GM12874 (cell line): ENCODE measurements at regions not wholly inside any gene's neighbourhood (a gene's known extent, or its start where the extent isn't known, plus 50 kb on each side); places are given as distances from the start of the nearest gene placed in this dataset.

Source experiments
- TF ChIP-seq, protein P1 (sequence below): IDR thresholded peaks from 2 replicates; pipeline ENCODE4 v1.5.1; 2011; ENCODE audit warnings: low read depth, mild to moderate bottlenecking, control low read depth, low read length, moderate library complexity; ENCODE audit not compliant: insufficient read depth

GRCh38 chr6:90687775-90688380, 101.0 kb upstream of the MAP3K7 start:
- TF ChIP-seq, protein P1, sequence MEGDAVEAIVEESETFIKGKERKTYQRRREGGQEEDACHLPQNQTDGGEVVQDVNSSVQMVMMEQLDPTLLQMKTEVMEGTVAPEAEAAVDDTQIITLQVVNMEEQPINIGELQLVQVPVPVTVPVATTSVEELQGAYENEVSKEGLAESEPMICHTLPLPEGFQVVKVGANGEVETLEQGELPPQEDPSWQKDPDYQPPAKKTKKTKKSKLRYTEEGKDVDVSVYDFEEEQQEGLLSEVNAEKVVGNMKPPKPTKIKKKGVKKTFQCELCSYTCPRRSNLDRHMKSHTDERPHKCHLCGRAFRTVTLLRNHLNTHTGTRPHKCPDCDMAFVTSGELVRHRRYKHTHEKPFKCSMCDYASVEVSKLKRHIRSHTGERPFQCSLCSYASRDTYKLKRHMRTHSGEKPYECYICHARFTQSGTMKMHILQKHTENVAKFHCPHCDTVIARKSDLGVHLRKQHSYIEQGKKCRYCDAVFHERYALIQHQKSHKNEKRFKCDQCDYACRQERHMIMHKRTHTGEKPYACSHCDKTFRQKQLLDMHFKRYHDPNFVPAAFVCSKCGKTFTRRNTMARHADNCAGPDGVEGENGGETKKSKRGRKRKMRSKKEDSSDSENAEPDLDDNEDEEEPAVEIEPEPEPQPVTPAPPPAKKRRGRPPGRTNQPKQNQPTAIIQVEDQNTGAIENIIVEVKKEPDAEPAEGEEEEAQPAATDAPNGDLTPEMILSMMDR, result no peak

- TF ChIP-seq, protein P1, result no peak
Measured at GRCh38 chr6:90681863-90682262, 95.0 kb upstream of the MAP3K7 start.

DNA sequence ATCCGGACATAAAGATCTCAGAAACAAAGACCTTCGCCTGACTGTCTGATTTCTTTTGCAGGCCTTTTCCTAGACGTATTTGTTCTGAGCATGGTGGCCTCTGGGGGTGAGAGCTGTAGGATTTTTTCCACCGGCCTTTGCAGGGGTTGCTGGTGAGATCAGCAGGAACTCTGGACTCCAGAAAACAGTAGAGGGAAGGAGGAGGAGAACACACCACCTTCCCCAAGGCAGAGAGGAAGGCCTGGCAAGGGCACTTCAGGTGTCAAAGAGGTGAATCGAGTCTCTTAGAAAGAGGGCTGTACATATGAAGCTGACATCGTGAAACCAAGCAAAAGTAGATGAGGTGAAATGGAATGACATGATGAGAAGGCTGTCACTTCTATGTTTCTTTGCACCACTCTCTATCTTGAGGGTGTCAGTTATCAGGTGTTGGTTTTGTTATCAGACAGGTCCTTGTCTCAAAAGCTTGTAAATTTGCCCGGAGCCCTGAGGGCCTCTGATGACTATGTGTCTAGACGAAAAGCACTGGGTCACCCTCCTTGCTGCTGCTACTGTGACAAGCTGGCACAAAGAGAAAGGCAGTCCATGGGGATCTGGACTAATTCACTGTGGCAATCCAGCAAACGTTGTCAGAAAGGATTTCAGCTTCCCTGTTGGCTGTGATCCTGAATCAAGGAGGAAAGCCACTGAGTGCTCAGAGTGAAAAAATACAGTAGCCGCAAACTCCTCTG, 91.3 kb upstream of the MAP3K7 start:
- TF ChIP-seq, protein P1, result no peak

DNA sequence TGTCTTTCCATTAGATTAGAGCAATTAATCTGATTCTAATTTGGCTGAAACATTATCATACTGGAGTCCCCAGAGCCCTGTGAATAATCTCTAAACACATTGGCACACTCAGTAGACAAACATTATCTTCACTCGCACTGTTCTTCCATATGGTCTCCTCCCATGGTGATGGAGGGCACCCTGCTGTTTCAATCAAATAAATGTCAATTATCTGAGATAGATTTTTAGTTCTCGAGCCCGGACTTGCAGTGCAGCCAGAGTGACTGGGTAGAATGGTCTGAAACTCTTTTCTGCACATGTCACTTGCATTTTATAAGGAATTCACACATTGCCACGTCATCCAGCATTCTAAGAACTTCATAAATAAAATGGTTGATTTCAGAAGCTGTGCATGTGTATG, 90.6 kb upstream of the MAP3K7 start:
- TF ChIP-seq, protein P1, result no peak

DNA sequence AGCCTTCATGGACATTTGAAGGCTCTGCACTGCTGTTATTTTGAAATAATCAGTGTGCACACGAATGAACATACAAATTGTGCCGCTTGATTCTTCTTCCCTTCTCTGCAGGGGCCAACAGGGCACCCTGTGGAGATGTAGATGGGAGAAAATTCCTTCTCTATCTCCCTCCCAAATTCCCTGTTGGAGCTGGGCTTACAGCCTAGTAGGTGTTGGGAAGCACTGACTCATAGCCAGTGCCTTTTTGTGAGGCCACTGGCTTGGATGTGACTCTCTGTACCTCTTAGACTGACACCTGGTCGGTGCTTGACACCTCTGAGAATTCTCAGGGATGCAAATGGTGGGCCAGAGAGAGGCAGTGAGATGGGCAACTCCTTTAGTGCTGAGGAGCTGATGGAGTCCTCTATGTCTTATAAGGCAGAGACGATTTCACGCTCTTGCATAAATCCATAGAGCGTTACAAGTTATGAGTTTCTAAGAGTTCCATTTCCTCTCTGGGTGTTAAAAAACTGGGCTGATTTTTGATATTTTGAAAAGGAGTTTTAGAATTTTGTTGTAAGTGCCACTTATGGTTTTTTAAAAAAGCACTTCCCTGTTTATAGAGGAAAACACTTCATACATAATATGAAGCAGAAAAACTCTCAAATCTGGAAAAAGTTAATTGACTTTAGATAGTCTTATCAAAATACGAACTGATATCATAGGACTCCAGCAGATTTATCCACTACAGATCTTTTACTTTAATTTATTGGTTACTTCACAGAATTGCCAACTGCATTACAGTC, 89.8 kb upstream of the MAP3K7 start:
- TF ChIP-seq, protein P1, result no peak

- TF ChIP-seq, protein P1, result no peak
Measured at GRCh38 chr6:90669846-90670245, 83.0 kb upstream of the MAP3K7 start.

DNA sequence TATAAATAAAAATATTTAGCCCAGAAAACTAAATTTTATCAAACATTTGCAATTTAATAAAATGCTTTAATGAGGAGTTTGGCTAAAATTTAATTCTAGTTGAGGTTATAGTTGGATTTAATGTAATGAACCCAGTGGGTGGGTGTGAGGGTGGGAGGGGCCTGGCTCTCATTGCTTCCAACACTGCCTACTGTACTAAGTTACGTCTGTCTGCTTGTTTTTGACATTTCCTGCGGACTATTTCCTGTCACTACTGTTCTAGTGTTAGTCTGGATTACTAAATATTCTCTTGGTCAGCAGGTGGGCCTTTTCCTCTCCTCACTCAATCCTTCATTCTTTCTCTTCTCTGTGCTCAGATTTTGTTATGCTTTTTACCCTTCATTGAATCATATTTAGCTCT, 82.5 kb upstream of the MAP3K7 start:
- TF ChIP-seq, protein P1, result no peak
